ENCODE measurements at regions not wholly inside any gene's neighbourhood (a gene's known extent, or its start where the extent isn't known, plus 50 kb on each side); places are given as distances from the start of the nearest gene placed in this dataset.

- Histone ChIP-seq H3K27ac (ENCODE audit: low read depth, low read length, poor library complexity, severe bottlenecking) (no peak overlapping the region), H2AFZ (ENCODE audit: low read length) (no peak overlapping the region), H3K79me2 (ENCODE audit: insufficient read depth, low read depth, low read length) (no peaks in the 10 kb centered on the region), H3K9me2 (ENCODE audit: insufficient read depth, low read length) (no peaks in the 10 kb centered on the region), H4K20me1 (ENCODE audit: insufficient read depth, low read length) (no peaks in the 10 kb centered on the region), H3K4me3 (ENCODE audit: low read depth, low read length, poor library complexity, severe bottlenecking) (no peak overlapping the region), H3K9me3 (ENCODE audit: low read length) (no peaks in the 10 kb centered on the region), H3K4me1 (ENCODE audit: insufficient read depth, low read length, poor library complexity, severe bottlenecking) (no peaks in the 10 kb centered on the region), H3K36me3 (ENCODE audit: insufficient read depth, low read length) (no peaks in the 10 kb centered on the region), H3K4me2 (ENCODE audit: low read length) (no peak overlapping the region)
- POLR2A ChIA-PET: no interaction called here
- intact Hi-C loops (cut with micrococcal nuclease; ENCODE audit: unreplicated experiment): no loop called here
- TF ChIP-seq EZH2phosphoT487 (IDR thresholded peaks at IDR 0.05; ENCODE audit: borderline replicate concordance, low read depth, low read length): no peak
- TF ChIP-seq CTCF (conservative IDR thresholded peaks at IDR 0.05; ENCODE audit: low read length): no peak
- DNase-seq (ENCODE audit: low spot score): no peak
- CTCF ChIA-PET (ENCODE audit: unreplicated experiment): no interaction called here
- no TSS peak for BruUV-seq (replicated peaks)
Measured at GRCh38 chr16:55399911-55400310, 75.9 kb downstream of the IRX6 start.

- Histone ChIP-seq H3K4me1 (ENCODE audit: insufficient read depth, low read length, poor library complexity, severe bottlenecking) (no peaks in the 10 kb centered on the region), H3K9me3 (ENCODE audit: low read length) (no peaks in the 10 kb centered on the region), H3K27ac (ENCODE audit: low read depth, low read length, poor library complexity, severe bottlenecking) (no peak overlapping the region), H3K79me2 (ENCODE audit: insufficient read depth, low read depth, low read length) (no peaks in the 10 kb centered on the region), H3K36me3 (ENCODE audit: insufficient read depth, low read length) (no peaks in the 10 kb centered on the region), H3K4me2 (ENCODE audit: low read length) (no peak overlapping the region), H2AFZ (ENCODE audit: low read length) (no peak overlapping the region), H3K4me3 (ENCODE audit: low read depth, low read length, poor library complexity, severe bottlenecking) (no peak overlapping the region), H4K20me1 (ENCODE audit: insufficient read depth, low read length) (no peaks in the 10 kb centered on the region), H3K9me2 (ENCODE audit: insufficient read depth, low read length) (no peaks in the 10 kb centered on the region)
- no TSS peak for BruUV-seq (replicated peaks)
- ChIA-PET POLR2A (no interaction called here), CTCF (ENCODE audit: unreplicated experiment) (no interaction called here)
- DNase-seq (ENCODE audit: low spot score): no peak
- intact Hi-C loops (cut with micrococcal nuclease; ENCODE audit: unreplicated experiment): no loop called here
- TF ChIP-seq CTCF (conservative IDR thresholded peaks at IDR 0.05; ENCODE audit: low read length): no peak
- no peak for TF ChIP-seq EZH2phosphoT487 (IDR thresholded peaks at IDR 0.05; ENCODE audit: borderline replicate concordance, low read depth, low read length)
Measured at GRCh38 chr16:55401046-55401445, 77.0 kb downstream of the IRX6 start.

GRCh38 chr16:55403464-55403863 lies 75.5 kb upstream of the MMP2 start:
- POLR2A ChIA-PET: interaction anchor here (0.6 to 0.9 kb wide), 2 partner anchors 16 to 769 kb away, joined by 3 read pairs; no protein-coding TSS in a partner anchor
- intact Hi-C loops (cut with micrococcal nuclease; ENCODE audit: unreplicated experiment): no loop called here
- no peaks in the 10 kb centered on the region for H3K79me2 ChIP-seq (ENCODE audit: insufficient read depth, low read depth, low read length)
- no peaks in the 10 kb centered on the region for H3K4me1 ChIP-seq (ENCODE audit: insufficient read depth, low read length, poor library complexity, severe bottlenecking)
- BruUV-seq (replicated peaks): no TSS peak
- H3K27ac ChIP-seq (ENCODE audit: low read depth, low read length, poor library complexity, severe bottlenecking): no peak overlapping the region
- H4K20me1 ChIP-seq (ENCODE audit: insufficient read depth, low read length): no peaks in the 10 kb centered on the region
- no peaks in the 10 kb centered on the region for H3K36me3 ChIP-seq (ENCODE audit: insufficient read depth, low read length)
- TF ChIP-seq EZH2phosphoT487 (IDR thresholded peaks at IDR 0.05; ENCODE audit: borderline replicate concordance, low read depth, low read length) (no peak), CTCF (conservative IDR thresholded peaks at IDR 0.05; ENCODE audit: low read length) (no peak)
- no peaks in the 10 kb centered on the region for H3K9me3 ChIP-seq (ENCODE audit: low read length)
- H3K4me3 ChIP-seq (ENCODE audit: low read depth, low read length, poor library complexity, severe bottlenecking): no peak overlapping the region
- no peak overlapping the region for H3K4me2 ChIP-seq (ENCODE audit: low read length)
- H2AFZ ChIP-seq (ENCODE audit: low read length): no peak overlapping the region
- no peaks in the 10 kb centered on the region for H3K9me2 ChIP-seq (ENCODE audit: insufficient read depth, low read length)
- CTCF ChIA-PET (ENCODE audit: unreplicated experiment): no interaction called here
- DNase-seq (ENCODE audit: low spot score): no peak
